ENCODE measurements at regions not wholly inside any gene's neighbourhood (a gene's known extent, or its start where the extent isn't known, plus 50 kb on each side); places are given as distances from the start of the nearest gene placed in this dataset.

DNA sequence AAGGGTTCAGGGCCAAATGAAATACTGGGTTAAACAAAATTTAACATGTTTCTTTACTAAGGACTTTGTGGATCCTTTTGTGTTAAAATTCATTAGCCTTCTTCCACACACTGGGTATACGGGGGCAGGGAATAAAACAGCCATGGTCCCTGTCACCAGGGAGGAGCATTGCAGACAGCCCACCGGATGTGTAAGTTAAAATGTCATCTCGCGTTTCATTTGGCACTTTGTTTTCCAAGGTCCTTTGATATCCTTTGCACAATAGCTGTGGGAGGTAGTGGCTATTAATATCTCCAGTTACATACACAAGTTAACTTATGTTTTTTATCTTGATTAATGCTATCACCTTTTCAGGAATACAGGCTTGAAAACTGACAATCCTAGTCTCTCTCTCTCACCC is 172.7 kb downstream of the BARHL2 start:
- TF ChIP-seq, protein P1, sequence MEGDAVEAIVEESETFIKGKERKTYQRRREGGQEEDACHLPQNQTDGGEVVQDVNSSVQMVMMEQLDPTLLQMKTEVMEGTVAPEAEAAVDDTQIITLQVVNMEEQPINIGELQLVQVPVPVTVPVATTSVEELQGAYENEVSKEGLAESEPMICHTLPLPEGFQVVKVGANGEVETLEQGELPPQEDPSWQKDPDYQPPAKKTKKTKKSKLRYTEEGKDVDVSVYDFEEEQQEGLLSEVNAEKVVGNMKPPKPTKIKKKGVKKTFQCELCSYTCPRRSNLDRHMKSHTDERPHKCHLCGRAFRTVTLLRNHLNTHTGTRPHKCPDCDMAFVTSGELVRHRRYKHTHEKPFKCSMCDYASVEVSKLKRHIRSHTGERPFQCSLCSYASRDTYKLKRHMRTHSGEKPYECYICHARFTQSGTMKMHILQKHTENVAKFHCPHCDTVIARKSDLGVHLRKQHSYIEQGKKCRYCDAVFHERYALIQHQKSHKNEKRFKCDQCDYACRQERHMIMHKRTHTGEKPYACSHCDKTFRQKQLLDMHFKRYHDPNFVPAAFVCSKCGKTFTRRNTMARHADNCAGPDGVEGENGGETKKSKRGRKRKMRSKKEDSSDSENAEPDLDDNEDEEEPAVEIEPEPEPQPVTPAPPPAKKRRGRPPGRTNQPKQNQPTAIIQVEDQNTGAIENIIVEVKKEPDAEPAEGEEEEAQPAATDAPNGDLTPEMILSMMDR (IDR thresholded peaks at IDR 0.05 in 4 of 5, conservative IDR thresholded peaks at IDR 0.05 in 1 of 5) = no peak
- no peak for TF ChIP-seq POLR2A (IDR thresholded peaks at IDR 0.05)
